ENCODE measurements at regions not wholly inside any gene's neighbourhood (a gene's known extent, or its start where the extent isn't known, plus 50 kb on each side); places are given as distances from the start of the nearest gene placed in this dataset.
"Not testable (repeated sequence)": the region's sequence is repeated elsewhere in the genome, so short reads cannot be mapped to it uniquely, and the experiment has no call there.

GRCh38 chr14:52202151-52202550 is 65.3 kb upstream of the PTGDR start:
- DNase-seq: no peak

DNA sequence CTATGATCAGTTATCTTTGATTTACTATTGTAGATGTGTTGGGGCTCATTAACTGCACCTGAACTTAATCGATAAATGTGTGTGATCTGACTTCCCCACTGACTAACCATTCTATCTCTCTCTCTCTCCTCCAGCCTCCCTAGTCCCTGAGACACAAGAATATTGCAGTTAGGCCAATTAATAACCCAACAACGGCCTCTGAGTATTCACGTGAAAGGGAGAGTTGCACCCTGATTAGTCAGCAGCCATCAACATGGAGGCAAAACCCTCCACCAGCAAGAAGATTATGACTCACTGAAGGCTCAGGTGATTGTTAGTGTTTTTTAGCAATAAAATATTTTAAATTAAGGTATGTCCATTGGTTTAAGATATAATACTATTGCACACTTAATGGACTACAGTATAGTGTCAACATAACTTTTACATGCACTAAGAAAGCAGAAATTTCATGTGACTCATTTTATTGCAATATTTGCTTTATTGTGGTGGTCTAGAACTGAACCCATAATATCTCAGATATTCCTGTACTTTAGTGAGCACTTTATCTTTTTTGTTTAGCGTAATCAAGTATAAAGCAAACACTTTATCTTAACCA is 77.1 kb upstream of the PTGDR start:
- DNase-seq: no peak

- no peak for DNase-seq
Observed at GRCh38 chr14:52189325-52189724, 78.2 kb upstream of the PTGDR start.

- DNase-seq: no peak
Observed at GRCh38 chr14:52188381-52188780, 79.1 kb upstream of the PTGDR start.

DNA sequence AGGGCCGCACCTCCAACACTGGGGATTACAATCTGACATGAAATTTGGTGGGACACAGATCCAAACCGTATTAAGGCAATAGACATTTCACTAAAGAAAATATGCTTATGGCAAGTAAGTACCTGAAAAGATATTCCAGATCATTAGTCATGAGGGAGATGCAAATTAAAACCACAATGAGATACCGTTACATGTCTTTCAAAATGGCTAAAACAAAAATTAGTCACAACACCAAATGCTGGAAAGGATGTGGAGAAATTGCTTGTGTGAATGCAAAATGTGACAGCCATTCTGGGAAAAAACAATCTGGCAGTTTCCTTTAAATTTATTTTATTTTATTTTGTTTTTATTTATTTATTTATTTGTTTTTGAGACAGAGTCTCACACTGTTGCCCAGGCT is 82.3 kb upstream of the PTGDR start:
- DNase-seq: no peak

GRCh38 chr14:52182853-52183252 is 84.6 kb upstream of the PTGDR start:
- no peak for DNase-seq

GRCh38 chr14:52179141-52179790 is 88.2 kb upstream of the PTGDR start:
- no peak for DNase-seq

GRCh38 chr14:52175982-52176502 is 91.5 kb upstream of the PTGDR start:
- no peak for DNase-seq

DNA sequence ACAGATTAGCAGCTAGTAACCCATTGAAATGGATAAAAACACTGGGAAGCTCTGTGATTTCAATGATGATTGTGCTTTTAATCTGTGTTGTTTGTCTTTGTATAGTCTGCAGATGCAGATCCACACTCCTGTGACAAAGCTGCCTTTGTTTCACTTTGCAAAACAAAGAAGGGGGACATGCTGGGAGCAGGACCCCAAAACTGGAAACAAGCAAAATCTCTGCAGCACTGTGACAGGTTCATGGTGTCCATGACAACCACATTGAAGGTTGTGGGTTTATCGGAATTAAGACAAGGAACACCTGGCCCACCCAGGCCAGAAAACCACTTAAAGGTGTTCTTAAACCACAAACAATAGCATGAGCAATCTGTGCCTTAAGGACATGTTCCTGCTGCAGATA is 95.6 kb upstream of the PTGDR start:
- not testable (repeated sequence) for DNase-seq

- no peak for DNase-seq
Observed at GRCh38 chr14:52166822-52167221, 98.0 kb upstream of the NID2 start.

DNA sequence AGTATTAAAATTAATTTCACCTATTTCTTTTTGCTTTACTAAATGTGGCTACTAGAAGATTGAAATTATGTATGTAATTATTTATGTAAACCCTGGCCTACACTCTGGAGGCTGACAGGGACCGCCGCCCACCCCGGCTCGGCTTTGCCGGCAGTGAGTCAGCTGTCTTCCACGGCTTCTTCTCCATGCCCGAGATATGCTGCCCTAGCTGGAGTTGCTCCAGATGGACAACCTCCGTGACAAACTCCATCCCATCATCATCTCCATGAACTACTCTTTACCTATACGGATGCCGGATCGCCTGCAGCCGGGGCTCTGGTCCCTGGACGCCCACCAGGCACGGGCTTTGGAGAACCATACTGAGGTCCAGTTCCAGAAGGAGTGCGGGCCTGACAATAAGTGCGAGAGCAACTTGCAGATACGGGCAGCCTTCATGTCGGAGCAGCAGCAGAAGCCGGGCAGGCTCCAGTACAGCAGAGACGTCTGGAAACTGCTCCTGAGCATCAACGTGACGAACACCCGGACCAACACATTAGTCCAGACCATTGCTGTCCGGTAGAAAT is 86.9 kb upstream of the NID2 start:
- DNase-seq: no peak

- DNase-seq: no peak
Observed at GRCh38 chr14:52154992-52155650, 86.3 kb upstream of the NID2 start.

- DNase-seq: no peak
Observed at GRCh38 chr14:52153939-52154338, 85.1 kb upstream of the NID2 start.

DNA sequence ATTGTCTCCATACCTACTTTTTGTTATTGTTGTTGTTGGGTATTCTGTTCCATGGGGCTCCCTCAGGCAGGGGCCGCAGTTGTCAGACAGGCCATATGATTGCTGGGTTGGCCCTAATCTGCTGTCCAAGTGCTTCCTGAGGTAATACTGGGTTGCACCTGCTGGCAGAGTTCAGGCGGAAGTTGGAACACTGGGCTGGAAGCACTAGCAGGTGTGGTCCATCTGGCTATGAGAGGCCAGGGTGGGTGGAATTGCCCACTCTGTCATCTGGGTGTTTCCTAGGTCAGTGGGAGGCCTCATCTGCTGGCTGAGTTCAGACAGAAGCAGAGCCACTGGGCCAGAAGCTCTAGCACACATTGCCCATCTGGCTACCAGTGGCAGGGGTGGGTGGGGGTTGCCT is 81.3 kb upstream of the NID2 start:
- DNase-seq: no peak

DNA sequence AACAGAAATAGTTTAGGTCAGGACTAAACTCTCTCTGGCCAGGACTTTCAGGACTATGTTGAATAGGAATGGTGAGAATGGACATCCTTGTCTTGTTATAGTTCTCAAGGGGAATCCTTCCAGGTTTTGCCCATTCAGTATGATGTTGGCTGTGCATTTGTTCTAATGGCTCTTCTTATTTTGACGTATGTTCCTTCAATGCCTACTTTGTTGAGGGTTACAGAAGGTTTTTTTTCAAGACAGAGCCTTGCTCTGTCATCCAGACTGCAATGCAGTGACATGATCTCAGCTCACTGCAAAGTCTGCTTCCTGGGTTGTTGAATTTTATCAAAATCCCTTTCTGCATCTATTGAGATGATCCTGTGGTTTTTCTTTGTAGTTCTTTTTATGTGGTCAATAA is 79.5 kb upstream of the NID2 start:
- no peak for DNase-seq

DNA sequence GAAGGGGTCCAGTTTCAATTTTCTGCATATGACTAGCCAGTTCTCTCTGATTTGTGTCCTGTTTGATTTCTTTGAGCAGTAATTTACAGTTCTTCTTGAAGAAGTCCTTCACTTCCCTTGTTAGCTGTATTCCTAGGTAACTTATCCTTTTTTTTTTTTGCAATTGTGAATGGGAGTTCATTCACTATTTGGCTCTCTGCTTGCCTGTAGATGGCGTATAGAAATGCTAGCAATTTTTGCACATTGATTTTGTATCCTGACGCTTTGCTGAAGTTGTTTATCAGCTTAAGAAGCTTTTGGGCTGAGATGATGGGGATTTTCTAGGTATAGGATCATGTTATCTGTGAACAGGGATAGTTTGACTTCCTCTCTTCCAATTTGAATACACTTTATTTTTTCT is 77.6 kb upstream of the NID2 start:
- DNase-seq: no peak

GRCh38 chr14:52144099-52144498 is 75.2 kb upstream of the NID2 start:
- not testable (repeated sequence) for DNase-seq

GRCh38 chr14:52142504-52142903 is 73.6 kb upstream of the NID2 start:
- DNase-seq: no peak

GRCh38 chr14:52131640-52132320 is 62.9 kb upstream of the NID2 start:
- peak; percentile 18 for DNase-seq

DNA sequence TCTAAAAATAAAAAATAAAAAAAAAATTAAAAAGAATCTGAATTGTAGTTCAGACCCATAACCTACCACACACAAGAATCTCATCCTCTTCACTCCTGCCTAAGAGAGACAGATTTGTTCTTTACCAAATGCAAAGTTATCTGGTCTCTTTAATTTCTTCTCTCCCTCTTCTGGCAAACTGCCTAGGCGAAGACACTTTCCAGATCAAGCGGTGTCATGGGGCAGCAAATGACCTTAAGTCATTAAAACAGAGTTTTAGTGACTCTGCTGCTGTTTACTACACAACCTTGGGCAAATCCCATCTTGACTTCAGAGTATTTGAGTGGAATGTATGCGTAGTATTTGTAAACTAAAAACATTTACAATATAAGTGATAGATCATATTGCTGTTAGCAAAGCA is 60.9 kb upstream of the NID2 start:
- DNase-seq: no peak

GRCh38 chr14:52125885-52126284 is 57.0 kb upstream of the NID2 start:
- DNase-seq: no peak

- no peak for DNase-seq
Observed at GRCh38 chr14:52124791-52125684, 56.2 kb upstream of the NID2 start.
